Spinal cord (tissue), 9 donors: ENCODE measurements at regions not wholly inside any gene's neighbourhood (a gene's known extent, or its start where the extent isn't known, plus 50 kb on each side); places are given as distances from the start of the nearest gene placed in this dataset.

Experiments used
- DNase-seq, 6 donors: peaks; one replicate each; pipeline versions ENCODE4 v3.0.0 to v3.0.0-alpha.2; 2013 to 2015; ENCODE audit warnings: low spot score in 6 of 6, low read depth in 4 of 6
- H3K27ac ChIP-seq: one replicate; pipeline ENCODE4 v1.5.1; 2013; ENCODE audit warnings: low read depth, low read length, control low read depth
- H3K27me3 ChIP-seq: one replicate; pipeline ENCODE4 v1.6.1; 2013; ENCODE audit warnings: low read length; ENCODE audit not compliant: control insufficient read depth, insufficient read depth
- H3K36me3 ChIP-seq: one replicate; pipeline ENCODE4 v1.6.1; 2013; ENCODE audit warnings: low read length; ENCODE audit not compliant: control insufficient read depth, insufficient read depth
- H3K4me1 ChIP-seq: one replicate; pipeline ENCODE4 v1.6.1; 2013; ENCODE audit warnings: low read length; ENCODE audit not compliant: control insufficient read depth, insufficient read depth
- H3K4me3 ChIP-seq: one replicate; pipeline ENCODE4 v1.5.1; 2013; ENCODE audit warnings: low read depth, low read length, control low read depth
- H3K9me3 ChIP-seq: one replicate; pipeline ENCODE4 v1.6.1; 2013; ENCODE audit warnings: low read length; ENCODE audit not compliant: control insufficient read depth, insufficient read depth
- WGBS: methylation state at CpG from one replicate; pipeline ENCODE4 v1.1.5; 2013; ENCODE audit warnings: missing lambda C conversion rate; ENCODE audit not compliant: insufficient coverage; 5-methylcytosine and 5-hydroxymethylcytosine counted together
- donor health status: healthy.

GRCh38 chr9:79037338-79037737, 534.4 kb upstream of the TLE4 start:
- DNase-seq, result no peak
- H3K4me3 ChIP-seq, result no peak overlapping the region
- no peaks in the 10 kb centered on the region for H3K27me3 ChIP-seq
- peaks cover 2% of the 10 kb centered on the region for H3K9me3 ChIP-seq
- H3K36me3 ChIP-seq, result no peaks in the 10 kb centered on the region
- H3K4me1 ChIP-seq, result no peaks in the 10 kb centered on the region
- 98% methylated on average over 16 of the region's 19 CpGs for WGBS
- H3K27ac ChIP-seq, result no peak overlapping the region

GRCh38 chr9:79040671-79041070, 531.1 kb upstream of the TLE4 start:
- Histone ChIP-seq H3K4me1 (no peaks in the 10 kb centered on the region), H3K27ac (no peak overlapping the region), H3K4me3 (no peak overlapping the region), H3K9me3 (no peaks in the 10 kb centered on the region), H3K36me3 (no peaks in the 10 kb centered on the region), H3K27me3 (no peaks in the 10 kb centered on the region)
- no CpG with 5 or more reads among the region's 2 CpGs for WGBS
- DNase-seq, result no peak

- Histone ChIP-seq H3K27me3 (no peaks in the 10 kb centered on the region), H3K36me3 (no peaks in the 10 kb centered on the region), H3K27ac (no peak overlapping the region), H3K4me1 (no peaks in the 10 kb centered on the region), H3K9me3 (no peaks in the 10 kb centered on the region), H3K4me3 (no peak overlapping the region)
- WGBS, result no CpG with 5 or more reads among the region's 1 CpG
- no peak for DNase-seq
These were observed 530.5 kb upstream of the TLE4 start for GRCh38 chr9:79041266-79041665.

- peak in 2 of 6 donors; percentile 20 to 34 for DNase-seq
- Histone ChIP-seq H3K9me3 (no peaks in the 10 kb centered on the region), H3K27me3 (no peaks in the 10 kb centered on the region), H3K4me3 (no peak overlapping the region), H3K4me1 (no peaks in the 10 kb centered on the region), H3K27ac (no peak overlapping the region), H3K36me3 (no peaks in the 10 kb centered on the region)
- 43% methylated on average over 2 of the region's 7 CpGs for WGBS
These were observed 527.8 kb upstream of the TLE4 start for GRCh38 chr9:79043916-79044315.

- H3K27me3 ChIP-seq, result no peaks in the 10 kb centered on the region
- H3K9me3 ChIP-seq, result no peaks in the 10 kb centered on the region
- WGBS, result no CpG with 5 or more reads among the region's 2 CpGs
- H3K36me3 ChIP-seq, result no peaks in the 10 kb centered on the region
- no peak overlapping the region for H3K27ac ChIP-seq
- H3K4me1 ChIP-seq, result no peaks in the 10 kb centered on the region
- no peak for DNase-seq
- no peak overlapping the region for H3K4me3 ChIP-seq
These were observed 525.4 kb upstream of the TLE4 start for GRCh38 chr9:79046401-79046800.

- no CpG with 5 or more reads among the region's 5 CpGs for WGBS
- no peaks in the 10 kb centered on the region for H3K9me3 ChIP-seq
- DNase-seq, result no peak
- no peaks in the 10 kb centered on the region for H3K36me3 ChIP-seq
- no peaks in the 10 kb centered on the region for H3K27me3 ChIP-seq
- H3K27ac ChIP-seq, result no peak overlapping the region
- no peaks in the 10 kb centered on the region for H3K4me1 ChIP-seq
- H3K4me3 ChIP-seq, result no peak overlapping the region
These were observed 522.4 kb upstream of the TLE4 start for GRCh38 chr9:79049371-79049770.

- 63% methylated on average over 1 of the region's 3 CpGs for WGBS
- Histone ChIP-seq H3K27ac (no peak overlapping the region), H3K27me3 (no peaks in the 10 kb centered on the region)
These were observed 518.2 kb upstream of the TLE4 start for GRCh38 chr9:79053598-79053997.

GRCh38 chr9:79054500-79054899, 517.3 kb upstream of the TLE4 start:
- WGBS, result 96% methylated on average over 5 of the region's 6 CpGs
- no peaks in the 10 kb centered on the region for H3K27me3 ChIP-seq
- no peaks in the 10 kb centered on the region for H3K4me1 ChIP-seq

More at GRCh38 chr9:79053598-79053997, 518.2 kb upstream of the TLE4 start:
- Histone ChIP-seq H3K4me1 (no peaks in the 10 kb centered on the region), H3K4me3 (no peak overlapping the region), H3K9me3 (no peaks in the 10 kb centered on the region), H3K36me3 (no peaks in the 10 kb centered on the region)
- peak in 2 of 6 donors; percentile 15 to 22 for DNase-seq

GRCh38 chr9:79056041-79056440, 515.7 kb upstream of the TLE4 start:
- peak in 2 of 6 donors; percentile 45 to 79 for DNase-seq
- H3K4me3 ChIP-seq, result no peak overlapping the region
- no peaks in the 10 kb centered on the region for H3K27me3 ChIP-seq
- no peaks in the 10 kb centered on the region for H3K36me3 ChIP-seq
- WGBS, result 100% methylated on average over 1 of the region's 5 CpGs
- no peaks in the 10 kb centered on the region for H3K9me3 ChIP-seq
- H3K27ac ChIP-seq, result no peak overlapping the region
- H3K4me1 ChIP-seq, result no peaks in the 10 kb centered on the region

More at GRCh38 chr9:79054500-79054899, 517.3 kb upstream of the TLE4 start:
- Histone ChIP-seq H3K9me3 (no peaks in the 10 kb centered on the region), H3K27ac (no peak overlapping the region), H3K36me3 (no peaks in the 10 kb centered on the region), H3K4me3 (no peak overlapping the region)
- no peak for DNase-seq

- Histone ChIP-seq H3K36me3 (no peaks in the 10 kb centered on the region), H3K27me3 (no peaks in the 10 kb centered on the region), H3K4me1 (no peaks in the 10 kb centered on the region), H3K27ac (no peak overlapping the region), H3K4me3 (no peak overlapping the region), H3K9me3 (no peaks in the 10 kb centered on the region)
- DNase-seq, result no peak
These were observed 514.2 kb upstream of the TLE4 start for GRCh38 chr9:79057576-79057975.
